ENCODE measurements at regions not wholly inside any gene's neighbourhood (a gene's known extent, or its start where the extent isn't known, plus 50 kb on each side); places are given as distances from the start of the nearest gene placed in this dataset.

- TF ChIP-seq CTCF (IDR thresholded peaks at IDR 0.05; ENCODE audit: unreplicated experiment) = no peak
- Mint-ChIP-seq H3K27me3 (ENCODE audit: insufficient read depth, unreplicated experiment) (no peaks in the 10 kb centered on the region), H3K4me3 (ENCODE audit: unreplicated experiment) (no peak overlapping the region), H3K36me3 (ENCODE audit: insufficient read depth, unreplicated experiment) (no peaks in the 10 kb centered on the region), H3K4me1 (ENCODE audit: insufficient read depth, unreplicated experiment) (no peaks in the 10 kb centered on the region), H3K27ac (ENCODE audit: low read depth, unreplicated experiment) (no peak overlapping the region), H3K9me3 (ENCODE audit: unreplicated experiment) (peaks cover 13% of the 10 kb centered on the region)
- intact Hi-C loops (cut with micrococcal nuclease) = no loop called here
- no peak for DNase-seq (ENCODE audit: unreplicated experiment)
- no TSS peak for BruUV-seq (replicated peaks)
- ChIA-PET POLR2A (no interaction called here), CTCF (no interaction called here)
Observed at GRCh38 chr10:130757271-130757670, 554.2 kb downstream of the TCERG1L start.

- no TSS peak for BruUV-seq (replicated peaks)
- ChIA-PET CTCF (no interaction called here), POLR2A (no interaction called here)
- no peak overlapping the region for H3K4me3 Mint-ChIP-seq (ENCODE audit: unreplicated experiment)
- no peak for TF ChIP-seq CTCF (IDR thresholded peaks at IDR 0.05; ENCODE audit: unreplicated experiment)
- no peak overlapping the region for H3K27ac Mint-ChIP-seq (ENCODE audit: low read depth, unreplicated experiment)
- H3K9me3 Mint-ChIP-seq (ENCODE audit: unreplicated experiment) = peaks cover 13% of the 10 kb centered on the region
- no peaks in the 10 kb centered on the region for H3K27me3 Mint-ChIP-seq (ENCODE audit: insufficient read depth, unreplicated experiment)
- H3K36me3 Mint-ChIP-seq (ENCODE audit: insufficient read depth, unreplicated experiment) = no peaks in the 10 kb centered on the region
- no peaks in the 10 kb centered on the region for H3K4me1 Mint-ChIP-seq (ENCODE audit: insufficient read depth, unreplicated experiment)
- intact Hi-C loops (cut with micrococcal nuclease) = no loop called here
- DNase-seq (ENCODE audit: unreplicated experiment) = no peak
Observed at GRCh38 chr10:130757821-130758489, 553.6 kb downstream of the TCERG1L start.

GRCh38 chr10:130758529-130758928, 553.0 kb downstream of the TCERG1L start:
- intact Hi-C loops (cut with micrococcal nuclease) = no loop called here
- H3K9me3 Mint-ChIP-seq (ENCODE audit: unreplicated experiment) = peaks cover 13% of the 10 kb centered on the region
- no peak overlapping the region for H3K4me3 Mint-ChIP-seq (ENCODE audit: unreplicated experiment)
- CTCF ChIA-PET = no interaction called here
- H3K27ac Mint-ChIP-seq (ENCODE audit: low read depth, unreplicated experiment) = no peak overlapping the region
- no peaks in the 10 kb centered on the region for H3K36me3 Mint-ChIP-seq (ENCODE audit: insufficient read depth, unreplicated experiment)
- no peaks in the 10 kb centered on the region for H3K27me3 Mint-ChIP-seq (ENCODE audit: insufficient read depth, unreplicated experiment)
- no peak for DNase-seq (ENCODE audit: unreplicated experiment)
- no peaks in the 10 kb centered on the region for H3K4me1 Mint-ChIP-seq (ENCODE audit: insufficient read depth, unreplicated experiment)
- TF ChIP-seq CTCF (IDR thresholded peaks at IDR 0.05; ENCODE audit: unreplicated experiment) = no peak
- POLR2A ChIA-PET = no interaction called here
- BruUV-seq (replicated peaks) = no TSS peak

- CTCF ChIA-PET = interaction anchor here (0.6 to 0.7 kb wide), 2 partner anchors 363 to 1117 kb away, joined by 3 to 4 read pairs; no protein-coding TSS in a partner anchor
- H3K36me3 Mint-ChIP-seq (ENCODE audit: insufficient read depth, unreplicated experiment) = no peaks in the 10 kb centered on the region
- TF ChIP-seq CTCF (IDR thresholded peaks at IDR 0.05; ENCODE audit: unreplicated experiment) = no peak
- H3K9me3 Mint-ChIP-seq (ENCODE audit: unreplicated experiment) = peaks cover 9% of the 10 kb centered on the region
- POLR2A ChIA-PET = no interaction called here
- H3K27ac Mint-ChIP-seq (ENCODE audit: low read depth, unreplicated experiment) = no peak overlapping the region
- H3K4me1 Mint-ChIP-seq (ENCODE audit: insufficient read depth, unreplicated experiment) = no peaks in the 10 kb centered on the region
- no TSS peak for BruUV-seq (replicated peaks)
- no peak overlapping the region for H3K4me3 Mint-ChIP-seq (ENCODE audit: unreplicated experiment)
- no peak for DNase-seq (ENCODE audit: unreplicated experiment)
- intact Hi-C loops (cut with micrococcal nuclease) = no loop called here
- H3K27me3 Mint-ChIP-seq (ENCODE audit: insufficient read depth, unreplicated experiment) = no peaks in the 10 kb centered on the region
Observed at GRCh38 chr10:130761032-130761575, 550.4 kb downstream of the TCERG1L start.

Measured in MCF 10A (cell line).